ENCODE measurements at regions not wholly inside any gene's neighbourhood (a gene's known extent, or its start where the extent isn't known, plus 50 kb on each side); places are given as distances from the start of the nearest gene placed in this dataset.

DNA sequence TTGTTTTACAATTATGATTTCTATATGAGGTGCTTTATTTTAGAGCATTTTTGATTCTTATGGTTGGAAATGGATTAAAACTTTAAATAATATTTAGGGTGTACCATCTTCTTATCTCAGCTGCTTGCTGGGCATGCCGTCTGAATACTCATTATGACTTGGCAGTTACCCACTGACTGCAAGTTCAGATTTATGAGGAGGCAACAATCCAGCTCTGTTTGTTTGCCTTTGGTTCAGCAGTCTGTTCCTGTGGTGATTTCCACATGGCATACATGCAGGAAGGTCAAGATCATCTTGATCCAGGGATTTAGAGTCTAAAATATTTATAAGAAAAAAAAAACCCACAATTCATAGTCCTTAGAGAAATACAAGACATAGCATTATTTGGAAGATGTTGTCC lies 1254.5 kb upstream of the NUDT12 start:
- TF ChIP-seq POLR2A (IDR thresholded peaks at IDR 0.05), result no peak
- TF ChIP-seq, protein P1, sequence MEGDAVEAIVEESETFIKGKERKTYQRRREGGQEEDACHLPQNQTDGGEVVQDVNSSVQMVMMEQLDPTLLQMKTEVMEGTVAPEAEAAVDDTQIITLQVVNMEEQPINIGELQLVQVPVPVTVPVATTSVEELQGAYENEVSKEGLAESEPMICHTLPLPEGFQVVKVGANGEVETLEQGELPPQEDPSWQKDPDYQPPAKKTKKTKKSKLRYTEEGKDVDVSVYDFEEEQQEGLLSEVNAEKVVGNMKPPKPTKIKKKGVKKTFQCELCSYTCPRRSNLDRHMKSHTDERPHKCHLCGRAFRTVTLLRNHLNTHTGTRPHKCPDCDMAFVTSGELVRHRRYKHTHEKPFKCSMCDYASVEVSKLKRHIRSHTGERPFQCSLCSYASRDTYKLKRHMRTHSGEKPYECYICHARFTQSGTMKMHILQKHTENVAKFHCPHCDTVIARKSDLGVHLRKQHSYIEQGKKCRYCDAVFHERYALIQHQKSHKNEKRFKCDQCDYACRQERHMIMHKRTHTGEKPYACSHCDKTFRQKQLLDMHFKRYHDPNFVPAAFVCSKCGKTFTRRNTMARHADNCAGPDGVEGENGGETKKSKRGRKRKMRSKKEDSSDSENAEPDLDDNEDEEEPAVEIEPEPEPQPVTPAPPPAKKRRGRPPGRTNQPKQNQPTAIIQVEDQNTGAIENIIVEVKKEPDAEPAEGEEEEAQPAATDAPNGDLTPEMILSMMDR (IDR thresholded peaks at IDR 0.05), result no peak

Data from right lobe of liver (tissue), 4 donors.